Pancreas (tissue), 10 donors: ENCODE measurements at regions not wholly inside any gene's neighbourhood (a gene's known extent, or its start where the extent isn't known, plus 50 kb on each side); places are given as distances from the start of the nearest gene placed in this dataset.

Source experiments
- ATAC-seq, 4 donors: fragments of 200-7000 bp; cut with Tn5 transposase; one replicate each; pipeline versions ENCODE4 v1.8.0 to v1.9.1; 2020; ENCODE audit warnings: mild to moderate bottlenecking in 4 of 4, moderate library complexity in 4 of 4
- DNase-seq, 6 donors: peaks; one replicate each; pipeline ENCODE4 v3.0.0-alpha.2; 2020
- FAIRE-seq: peaks from 2 replicates; lab custom pipeline; 2012; peaks lifted over from hg19 to GRCh38; lab: Jason Lieb, UNC
- H3K27ac ChIP-seq, 4 donors: fragments of 200-600 bp; sonication (generic); 1 replicate in 3 of 4; 2 replicates in 1 of 4; pipeline versions ENCODE4 v1.5.0 to v1.8.0; 2020
- H3K27me3 ChIP-seq, 4 donors: fragments of 200-600 bp; one replicate each; pipeline ENCODE4 v1.8.0; 2021
- H3K36me3 ChIP-seq, 3 donors: fragments of 200-600 bp; sonication (generic) in 1 of 3; one replicate each; pipeline versions ENCODE4 v1.5.0 to v1.8.0; 2020 to 2021
- H3K4me1 ChIP-seq, 3 donors: fragments of 200-600 bp; one replicate each; pipeline ENCODE4 v1.8.0; 2021
- H3K4me3 ChIP-seq, 4 donors: fragments of 200-600 bp; sonication (generic) in 2 of 4; one replicate each; pipeline versions ENCODE4 v1.5.0 to v1.8.0; 2020 to 2021
- H3K9me3 ChIP-seq, 4 donors: fragments of 200-600 bp; one replicate each; pipeline ENCODE4 v1.8.0; 2021
- WGBS, 2 donors: extraction: QIAGEN DNeasy Blood & Tissue Kit; methylation state at CpG; one replicate each; pipeline ENCODE4 v1.1.7; 2013; 5-methylcytosine and 5-hydroxymethylcytosine counted together
- intact Hi-C, 3 donors: fragments of 100-400 bp; cut with DNase I; formaldehyde crosslinking; loops; one replicate each; pipeline versions ENCODE4 v1.11.1 to v1.14.2; 2022
- TF ChIP-seq, protein P1 (sequence below), 4 donors: fragments of 200-600 bp; sonication (generic) in 3 of 4; IDR thresholded peaks; one replicate each; pipeline versions ENCODE4 v1.5.0 to v1.8.0; 2021; ENCODE audit warnings: antibody characterized with exemption in 4 of 4
- donor health status: healthy with polysubstance abuse.
- donor health status: DM: no; HTN: no; CAD: no; lungs with moderate emphysema.
- donor health status: DM: no; HTN: no; CAD: no.
- donor health status: control.
- donor health status: control.
- donor health status: Bipolar disorder and iron deficiency.
- donor health status: DM: yes; HTN: yes; CAD: no.
- donor health status: DM: no; HTN: no; CAD: no.
- donor health status: DM: no; HTN: no; CAD: no.
- donor health status: DM: yes; HTN: yes; CAD: no.

DNA sequence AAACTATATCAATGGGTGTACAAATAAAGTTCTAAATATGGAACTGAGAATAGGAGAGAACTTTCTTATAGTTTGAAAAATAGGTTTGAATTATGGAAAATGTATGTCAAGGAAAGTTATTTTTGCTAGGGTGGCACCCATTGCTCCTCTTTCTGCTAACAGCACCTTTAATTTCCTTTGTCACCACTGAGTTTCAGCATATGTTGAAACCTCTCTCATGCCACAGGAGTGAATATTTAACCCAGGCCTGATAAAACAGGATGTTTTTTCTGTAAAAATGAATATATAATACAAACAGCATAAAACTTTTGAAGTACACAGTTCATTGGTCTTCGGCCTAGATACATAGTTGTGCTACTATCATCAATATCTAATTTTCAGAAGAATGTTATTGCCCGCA lies 385.5 kb upstream of the ANO5 start:
- FAIRE-seq (no peak), ATAC-seq (no peak), DNase-seq (no peak)
- no peaks in the 10 kb centered on the region for H3K36me3 ChIP-seq
- no peaks in the 10 kb centered on the region for H3K9me3 ChIP-seq
- no peaks in the 10 kb centered on the region for H3K27me3 ChIP-seq
- H3K27ac ChIP-seq = no peak overlapping the region
- WGBS, 2 donors = 34 to 53% methylated on average over 2 of the region's 2 CpGs
- intact Hi-C loops = no loop called here
- TF ChIP-seq, protein P1, sequence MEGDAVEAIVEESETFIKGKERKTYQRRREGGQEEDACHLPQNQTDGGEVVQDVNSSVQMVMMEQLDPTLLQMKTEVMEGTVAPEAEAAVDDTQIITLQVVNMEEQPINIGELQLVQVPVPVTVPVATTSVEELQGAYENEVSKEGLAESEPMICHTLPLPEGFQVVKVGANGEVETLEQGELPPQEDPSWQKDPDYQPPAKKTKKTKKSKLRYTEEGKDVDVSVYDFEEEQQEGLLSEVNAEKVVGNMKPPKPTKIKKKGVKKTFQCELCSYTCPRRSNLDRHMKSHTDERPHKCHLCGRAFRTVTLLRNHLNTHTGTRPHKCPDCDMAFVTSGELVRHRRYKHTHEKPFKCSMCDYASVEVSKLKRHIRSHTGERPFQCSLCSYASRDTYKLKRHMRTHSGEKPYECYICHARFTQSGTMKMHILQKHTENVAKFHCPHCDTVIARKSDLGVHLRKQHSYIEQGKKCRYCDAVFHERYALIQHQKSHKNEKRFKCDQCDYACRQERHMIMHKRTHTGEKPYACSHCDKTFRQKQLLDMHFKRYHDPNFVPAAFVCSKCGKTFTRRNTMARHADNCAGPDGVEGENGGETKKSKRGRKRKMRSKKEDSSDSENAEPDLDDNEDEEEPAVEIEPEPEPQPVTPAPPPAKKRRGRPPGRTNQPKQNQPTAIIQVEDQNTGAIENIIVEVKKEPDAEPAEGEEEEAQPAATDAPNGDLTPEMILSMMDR (IDR thresholded peaks at IDR 0.05) = no peak
- no peak overlapping the region for H3K4me3 ChIP-seq
- no peaks in the 10 kb centered on the region for H3K4me1 ChIP-seq

DNA sequence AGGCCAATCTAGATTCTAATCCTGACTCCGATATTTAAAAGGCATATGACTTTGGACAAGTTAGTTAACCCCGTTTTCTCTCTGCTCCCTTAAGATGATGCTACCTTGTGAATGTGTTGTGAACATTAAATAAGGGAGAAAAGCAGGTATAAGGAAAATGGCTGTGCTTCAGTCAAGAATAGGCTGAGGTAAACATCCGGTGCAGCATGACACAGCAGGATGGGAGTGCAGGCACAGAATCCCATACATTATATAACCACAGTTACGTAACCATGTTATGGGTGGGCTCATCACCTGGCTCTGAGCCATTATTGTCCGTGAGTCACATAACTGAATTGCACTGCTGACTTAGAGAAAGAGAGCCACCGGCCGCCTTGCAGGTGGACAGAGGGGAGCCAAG lies 382.2 kb upstream of the ANO5 start:
- Histone ChIP-seq H3K27ac (no peak overlapping the region), H3K36me3 (no peaks in the 10 kb centered on the region), H3K27me3 (no peaks in the 10 kb centered on the region), H3K4me1 (no peaks in the 10 kb centered on the region), H3K4me3 (no peak overlapping the region), H3K9me3 (no peaks in the 10 kb centered on the region)
- FAIRE-seq (no peak), ATAC-seq (no peak), DNase-seq (no peak)
- TF ChIP-seq, protein P1 (IDR thresholded peaks at IDR 0.05) = no peak
- 63 to 68% methylated on average over 7 of the region's 7 CpGs for WGBS, 2 donors
- intact Hi-C loops = no loop called here

DNA sequence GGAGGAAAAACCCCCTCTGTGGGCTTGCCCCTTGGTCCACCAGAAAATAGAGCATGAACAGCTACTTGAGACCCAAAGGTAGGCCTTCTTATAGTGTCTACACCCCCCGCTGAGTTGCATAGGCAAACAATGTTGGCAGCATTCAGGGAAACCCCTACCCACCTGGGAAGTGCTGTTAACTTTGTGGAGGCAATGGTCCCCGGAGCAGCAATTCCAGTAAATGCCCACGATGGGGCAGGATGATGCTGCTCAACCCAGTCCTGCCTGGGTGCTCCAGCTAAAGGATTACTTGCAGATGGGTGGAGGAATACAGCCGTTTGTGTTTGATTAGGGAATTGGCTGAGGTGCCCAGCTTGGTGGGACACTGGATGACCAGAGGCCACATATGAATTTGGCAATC lies 381.3 kb upstream of the ANO5 start:
- ATAC-seq (no peak), DNase-seq (no peak), FAIRE-seq (no peak)
- no peaks in the 10 kb centered on the region for H3K27me3 ChIP-seq
- no peak overlapping the region for H3K27ac ChIP-seq
- intact Hi-C loops = no loop called here
- 33 to 46% methylated on average over 4 of the region's 4 CpGs for WGBS, 2 donors
- no peak overlapping the region for H3K4me3 ChIP-seq
- no peaks in the 10 kb centered on the region for H3K4me1 ChIP-seq
- TF ChIP-seq, protein P1 (IDR thresholded peaks at IDR 0.05) = no peak
- no peaks in the 10 kb centered on the region for H3K9me3 ChIP-seq
- no peaks in the 10 kb centered on the region for H3K36me3 ChIP-seq

DNA sequence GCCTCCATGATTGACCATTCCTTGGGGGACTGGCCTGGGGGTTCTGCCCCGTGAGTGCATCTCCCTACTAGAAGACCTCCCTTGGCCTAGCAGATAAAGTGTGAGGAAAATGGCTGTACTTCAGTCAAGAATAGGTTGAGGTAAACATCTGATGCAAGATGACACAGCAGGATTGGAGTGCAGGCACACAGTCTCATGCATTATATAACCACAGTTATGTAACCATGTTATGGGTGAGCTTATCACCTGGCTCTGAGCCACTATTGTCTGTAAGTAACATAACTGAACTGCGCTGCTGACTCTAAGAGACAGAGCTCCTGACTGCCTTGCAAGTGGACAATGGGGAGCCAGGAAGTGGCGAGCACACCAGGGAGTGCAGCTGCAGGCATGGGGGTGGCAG lies 378.7 kb upstream of the ANO5 start:
- FAIRE-seq (no peak), DNase-seq (peak in 1 of 6 donors; percentile 48), ATAC-seq (peak; percentile 28 to 74 (median 60))
- H3K4me1 ChIP-seq = no peaks in the 10 kb centered on the region
- 57 to 60% methylated on average over 3 of the region's 3 CpGs for WGBS, 2 donors
- H3K36me3 ChIP-seq = no peaks in the 10 kb centered on the region
- H3K27me3 ChIP-seq = no peaks in the 10 kb centered on the region
- H3K27ac ChIP-seq = no peak overlapping the region
- H3K4me3 ChIP-seq = no peak overlapping the region
- H3K9me3 ChIP-seq = no peaks in the 10 kb centered on the region
- intact Hi-C loops = no loop called here
- TF ChIP-seq, protein P1 (IDR thresholded peaks at IDR 0.05) = no peak

DNA sequence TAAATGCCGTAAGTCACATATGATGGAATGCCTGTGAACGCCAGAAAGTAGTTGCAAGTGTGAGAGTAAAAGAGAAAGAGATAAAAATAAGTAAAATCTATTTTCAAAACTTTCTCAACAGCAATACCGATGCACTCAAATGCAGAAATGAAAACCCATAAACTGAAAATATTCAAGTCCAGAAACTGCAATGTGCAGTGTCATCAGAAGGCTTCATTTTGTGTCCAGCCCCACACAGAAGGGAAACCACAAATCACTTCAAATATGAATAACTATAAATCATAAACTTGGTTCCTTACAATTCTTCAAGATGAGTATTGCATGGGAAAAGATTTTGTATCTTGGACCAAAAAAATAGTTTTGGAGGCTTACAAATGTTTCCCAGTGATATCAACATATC lies 375.2 kb upstream of the ANO5 start:
- no peak for DNase-seq
- intact Hi-C loops = no loop called here
- TF ChIP-seq, protein P1 (IDR thresholded peaks at IDR 0.05) = no peak
- no peak overlapping the region for H3K4me3 ChIP-seq
- WGBS, 2 donors = 74 to 81% methylated on average over 3 of the region's 3 CpGs
- FAIRE-seq = no peak
- no peak overlapping the region for H3K27ac ChIP-seq
- no peaks in the 10 kb centered on the region for H3K36me3 ChIP-seq
- H3K9me3 ChIP-seq = no peaks in the 10 kb centered on the region
- ATAC-seq = no peak
- H3K27me3 ChIP-seq = no peaks in the 10 kb centered on the region
- H3K4me1 ChIP-seq = no peaks in the 10 kb centered on the region
